Keratinocyte (primary cell): ENCODE measurements at regions not wholly inside any gene's neighbourhood (a gene's known extent, or its start where the extent isn't known, plus 50 kb on each side); places are given as distances from the start of the nearest gene placed in this dataset.
A peak's percentile ranks its signal among the peaks of the same experiment; 100 is the strongest.

Experiments used
- DNase-seq: peaks from one replicate; pipeline ENCODE4 v3.0.0-alpha.2; 2011; ENCODE audit warnings: low read depth, missing footprints, low spot score
- FAIRE-seq: peaks from 2 replicates; lab custom pipeline; 2011; peaks lifted over from hg19 to GRCh38; lab: Jason Lieb, UNC
- H2AFZ ChIP-seq: 2 replicates; pipeline ENCODE4 v1.6.0; 2012; ENCODE audit warnings: low read length, control low read depth, inconsistent platforms; ENCODE audit not compliant: control insufficient read depth
- H3K27ac ChIP-seq: 2 replicates; pipeline ENCODE4 v1.5.1; 2011; ENCODE audit warnings: low read length; ENCODE audit not compliant: control insufficient read depth, insufficient read depth
- H3K27me3 ChIP-seq: 3 replicates; pipeline ENCODE4 v1.6.0; 2011; ENCODE audit warnings: low read length; ENCODE audit not compliant: control insufficient read depth, insufficient read depth; ENCODE audit errors: extremely low read depth
- H3K36me3 ChIP-seq, 2 experiments: 2 replicates in 1 of 2; 3 replicates in 1 of 2; pipeline ENCODE4 v1.5.1; 2011; ENCODE audit warnings: low read length in 2 of 2, mild to moderate bottlenecking in 1 of 2; ENCODE audit not compliant: control insufficient read depth in 2 of 2, insufficient read depth in 2 of 2; ENCODE audit errors: extremely low read depth in 1 of 2
- H3K4me1 ChIP-seq: 3 replicates; pipeline ENCODE4 v1.5.1; 2011; ENCODE audit warnings: low read length; ENCODE audit not compliant: control insufficient read depth, insufficient read depth; ENCODE audit errors: extremely low read depth
- H3K4me2 ChIP-seq: 3 replicates; pipeline ENCODE4 v1.6.0; 2011; ENCODE audit warnings: low read depth, low read length; ENCODE audit not compliant: control insufficient read depth, insufficient read depth; ENCODE audit errors: extremely low read depth
- H3K4me3 ChIP-seq, 3 experiments: fragments of 200-600 bp in 1 of 3; sonication (generic) in 1 of 3; 2 replicates in 2 of 3; 3 replicates in 1 of 3; pipeline ENCODE4 v1.5.1; 2011 to 2016; ENCODE audit warnings: low read length in 3 of 3, mild to moderate bottlenecking in 3 of 3, control low read depth in 2 of 3, inconsistent platforms in 1 of 3, low read depth in 1 of 3, mixed read lengths in 1 of 3, mixed run types in 1 of 3, moderate library complexity in 1 of 3; ENCODE audit not compliant: control insufficient read depth in 2 of 3, insufficient read depth in 2 of 3; ENCODE audit errors: extremely low read depth in 1 of 3
- H3K79me2 ChIP-seq: 2 replicates; pipeline ENCODE4 v1.6.0; 2012; ENCODE audit warnings: low read length; ENCODE audit not compliant: control insufficient read depth, insufficient read depth
- H3K9ac ChIP-seq: 3 replicates; pipeline ENCODE4 v1.6.0; 2011; ENCODE audit warnings: low read length; ENCODE audit not compliant: control insufficient read depth, insufficient read depth; ENCODE audit errors: extremely low read depth
- H3K9me1 ChIP-seq: 3 replicates; pipeline ENCODE4 v1.6.0; 2011; ENCODE audit warnings: low read length; ENCODE audit not compliant: control insufficient read depth, insufficient read depth; ENCODE audit errors: extremely low read depth
- H3K9me3 ChIP-seq: 2 replicates; pipeline ENCODE4 v1.5.1; 2012; ENCODE audit warnings: low read depth, low read length; ENCODE audit not compliant: control insufficient read depth
- H4K20me1 ChIP-seq: 3 replicates; pipeline ENCODE4 v1.6.0; 2011; ENCODE audit warnings: low read length; ENCODE audit not compliant: control insufficient read depth, insufficient read depth; ENCODE audit errors: extremely low read depth
- CTCF ChIP-seq, 3 experiments: IDR thresholded peaks in 1 of 3; conservative IDR thresholded peaks in 1 of 3; optimal IDR thresholded peaks in 1 of 3; 2 replicates in 2 of 3; 3 replicates in 1 of 3; pipeline versions ENCODE3 to v1.5.1; 2011; ENCODE audit warnings: low read length in 3 of 3, mild to moderate bottlenecking in 3 of 3, moderate library complexity in 2 of 3, control low read depth in 1 of 3, inconsistent platforms in 1 of 3; ENCODE audit not compliant: insufficient read depth in 2 of 3; ENCODE audit errors: extremely low read depth in 1 of 3
- EZH2 ChIP-seq: IDR thresholded peaks from one replicate; pipeline ENCODE4 v1.6.1; 2012; ENCODE audit warnings: inconsistent platforms, mild to moderate bottlenecking, low read length, moderate library complexity
- dilution Hi-C: fragments of 300-500 bp; cut with MboI; formaldehyde crosslinking; loops from one replicate; pipeline ENCODE4 v1.7.0; 2020; ENCODE audit warnings: low sequenced_read_pairs; ENCODE audit not compliant: extremely low pct_ligation_motif_present

- Histone ChIP-seq H3K9me1 (no peaks in the 10 kb centered on the region), H3K9ac (no peak overlapping the region), H3K27me3 (no peaks in the 10 kb centered on the region), H3K4me2 (no peak overlapping the region), H3K36me3 (no peaks in the 10 kb centered on the region), H3K4me3 (no peak overlapping the region), H3K79me2 (no peaks in the 10 kb centered on the region), H2AFZ (no peak overlapping the region), H3K9me3 (no peaks in the 10 kb centered on the region), H3K4me1 (no peaks in the 10 kb centered on the region), H4K20me1 (no peaks in the 10 kb centered on the region), H3K27ac (no peak overlapping the region)
- TF ChIP-seq CTCF (optimal IDR thresholded peaks at IDR 0.05 in 1 of 3, IDR thresholded peaks at IDR 0.05 in 1 of 3, conservative IDR thresholded peaks at IDR 0.05 in 1 of 3; ENCODE audit: extremely low read depth in 1 of 3, insufficient read depth in 2 of 3, low read length in 3 of 3) (no peak), EZH2 (no peak)
- dilution Hi-C loops: no loop called here
- DNase-seq (no peak), FAIRE-seq (no peak)
Observed at GRCh38 chr4:57195622-57196021, 85.4 kb upstream of the IGFBP7 start.

- DNase-seq (no peak), FAIRE-seq (no peak)
- dilution Hi-C loops: loop anchor here (5.0 kb wide), 1 partner anchor 72 kb away; no protein-coding TSS in a partner anchor
- Histone ChIP-seq H3K9me3 (no peaks in the 10 kb centered on the region), H4K20me1 (no peaks in the 10 kb centered on the region), H3K27me3 (no peaks in the 10 kb centered on the region), H2AFZ (peak overlapping the region; percentile 31), H3K4me1 (no peaks in the 10 kb centered on the region), H3K9ac (no peak overlapping the region), H3K27ac (no peak overlapping the region), H3K9me1 (no peaks in the 10 kb centered on the region), H3K79me2 (no peaks in the 10 kb centered on the region), H3K4me2 (no peak overlapping the region), H3K36me3 (no peaks in the 10 kb centered on the region), H3K4me3 (no peak overlapping the region)
- no peak for TF ChIP-seq EZH2
- TF ChIP-seq CTCF (optimal IDR thresholded peaks at IDR 0.05 in 1 of 3, IDR thresholded peaks at IDR 0.05 in 1 of 3, conservative IDR thresholded peaks at IDR 0.05 in 1 of 3; ENCODE audit: extremely low read depth in 1 of 3, insufficient read depth in 2 of 3, low read length in 3 of 3): peak in 1 of 3 experiments; percentile 22
Observed at GRCh38 chr4:57194068-57194611, 84.0 kb upstream of the IGFBP7 start.
